C1 segment of cervical spinal cord (tissue), 14 donors: ENCODE measurements at regions not wholly inside any gene's neighbourhood (a gene's known extent, or its start where the extent isn't known, plus 50 kb on each side); places are given as distances from the start of the nearest gene placed in this dataset.
A peak's percentile ranks its signal among the peaks of the same experiment; 100 is the strongest.

Source experiments
- DNase-seq, 14 donors: peaks; one replicate each; lab custom pipeline; 2025; lab: John Stamatoyannopoulos, UW

- DNase-seq, result no peak
These were observed 610.8 kb downstream of the RAB28 start for GRCh38 chr4:12873351-12873750.

GRCh38 chr4:12861422-12861821 is 622.7 kb downstream of the RAB28 start:
- DNase-seq, result no peak

DNA sequence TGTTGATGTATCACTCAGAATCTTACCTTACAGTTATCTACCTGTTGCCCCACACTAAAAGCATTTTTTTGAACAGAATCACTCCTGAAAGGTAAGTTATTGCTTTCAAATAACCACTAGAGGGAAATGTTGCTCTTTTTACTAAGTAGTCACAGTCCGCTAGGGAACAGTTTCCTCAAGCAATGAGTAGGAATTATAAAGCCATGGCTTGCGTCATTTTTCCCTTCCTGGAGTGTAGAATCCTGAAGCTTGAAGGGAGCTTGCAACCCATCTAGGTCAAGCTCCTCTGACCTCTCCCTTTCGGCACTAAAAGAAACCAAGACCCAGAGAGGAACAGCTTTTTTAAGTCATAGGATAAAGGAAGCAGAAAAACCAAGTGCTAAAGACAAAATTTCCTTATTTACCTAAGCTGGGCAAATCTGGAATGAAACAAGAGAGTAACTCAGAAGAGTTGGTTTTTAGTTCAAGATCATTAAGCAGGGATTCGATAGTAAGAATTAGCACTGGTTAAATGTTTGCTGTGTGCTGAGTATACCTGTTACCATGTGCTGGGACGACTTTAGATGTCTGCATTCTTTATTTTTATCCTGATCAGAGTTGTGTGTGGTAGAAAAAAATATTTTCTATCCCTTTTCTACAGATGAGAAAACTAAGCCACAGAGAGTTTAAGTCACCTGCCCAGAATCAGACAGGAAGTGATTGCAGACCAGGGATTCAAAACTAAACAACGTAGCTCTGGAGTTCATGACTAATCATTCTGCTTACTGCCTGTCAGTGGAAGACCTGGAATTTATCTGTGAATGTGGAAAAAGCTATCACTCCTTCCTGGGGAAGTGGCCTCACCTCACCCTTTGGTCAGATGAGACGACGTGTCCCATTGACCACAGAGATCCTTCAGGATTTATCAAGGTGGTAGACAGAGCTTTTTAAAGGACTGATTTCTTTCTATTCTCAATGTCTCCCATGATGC is 631.5 kb downstream of the RAB28 start:
- peak in 1 of 14 donors; percentile 6 for DNase-seq

DNA sequence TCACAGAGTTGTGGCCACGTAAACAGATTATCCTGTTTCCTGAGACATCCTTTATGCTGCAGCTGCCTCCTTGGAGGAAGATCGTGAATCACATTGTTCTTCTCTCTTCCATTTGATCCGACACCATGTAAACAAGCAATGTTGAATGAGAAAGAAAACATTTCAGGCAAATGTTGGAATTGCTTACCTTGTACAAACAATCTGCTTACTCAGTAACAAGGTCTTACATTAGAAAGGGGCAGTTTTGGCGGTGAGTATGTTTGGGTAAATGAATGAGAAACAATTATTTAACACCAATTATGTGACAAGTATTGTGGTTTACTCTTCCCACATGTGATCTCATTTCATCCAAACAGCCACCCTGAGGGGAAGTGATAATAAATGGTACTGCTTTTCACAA is 637.8 kb downstream of the RAB28 start:
- no peak for DNase-seq

DNA sequence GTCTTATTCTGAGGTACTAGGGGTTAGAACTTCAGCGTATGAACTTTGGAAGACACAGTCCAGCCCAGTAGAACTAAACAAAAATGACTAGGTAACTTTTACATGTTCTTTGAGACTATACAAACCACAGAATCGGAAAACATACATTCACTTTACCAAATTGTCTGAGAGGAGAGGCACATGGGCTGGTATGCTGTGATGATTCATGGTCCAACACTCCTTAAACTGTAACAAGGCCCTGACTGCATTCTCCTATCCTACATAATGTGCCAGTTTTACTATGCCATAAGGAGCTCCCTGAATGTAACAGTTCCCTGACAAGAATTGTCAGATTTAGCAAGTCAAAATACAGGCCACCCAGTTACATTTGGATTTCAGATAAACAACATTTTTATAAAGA is 640.0 kb downstream of the RAB28 start:
- no peak for DNase-seq

DNA sequence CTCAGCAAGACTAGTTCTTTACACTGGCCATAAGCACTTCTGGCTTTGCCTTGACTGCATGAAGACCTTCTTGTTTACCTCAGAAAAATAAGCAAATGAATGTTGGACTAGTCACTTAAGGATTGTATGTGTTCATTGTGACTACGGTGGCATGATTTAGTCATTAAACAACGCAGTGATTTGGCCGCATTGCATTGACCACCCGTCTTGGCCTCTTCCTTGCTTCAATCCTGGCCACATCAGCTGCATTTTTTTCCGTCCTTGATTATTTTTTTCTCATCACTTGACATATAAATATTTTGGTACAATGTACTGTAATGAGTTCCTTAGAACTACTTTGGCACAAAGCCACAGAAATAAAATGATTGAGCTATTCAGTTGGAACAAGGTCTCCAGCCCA is 656.2 kb downstream of the RAB28 start:
- DNase-seq, result no peak

- DNase-seq, result no peak
These were observed 692.6 kb downstream of the RAB28 start for GRCh38 chr4:12791536-12791935.

GRCh38 chr4:12787261-12787660 is 696.9 kb downstream of the RAB28 start:
- DNase-seq, result no peak

- DNase-seq, result no peak
These were observed 705.4 kb downstream of the RAB28 start for GRCh38 chr4:12778706-12779105.

DNA sequence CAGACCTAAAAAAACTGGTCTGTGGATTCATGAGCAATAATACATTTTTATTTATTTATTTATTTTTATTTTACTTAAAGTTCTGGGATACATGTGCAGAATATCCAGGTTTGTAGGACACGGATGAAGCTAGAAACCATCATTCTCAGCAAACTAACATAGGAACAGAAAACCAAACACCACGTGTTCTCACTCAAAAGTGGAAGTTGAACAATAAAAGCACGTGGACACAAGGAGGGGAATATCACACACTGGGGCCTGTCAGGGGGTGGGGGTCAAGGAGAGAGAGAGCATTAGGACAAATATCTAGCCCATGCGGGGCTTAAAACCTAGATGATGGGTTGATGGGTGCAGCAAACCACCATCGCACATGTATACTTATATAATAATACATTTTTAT is 705.9 kb downstream of the RAB28 start:
- DNase-seq, result no peak

- no peak for DNase-seq
These were observed 713.8 kb downstream of the RAB28 start for GRCh38 chr4:12770351-12770750.

DNA sequence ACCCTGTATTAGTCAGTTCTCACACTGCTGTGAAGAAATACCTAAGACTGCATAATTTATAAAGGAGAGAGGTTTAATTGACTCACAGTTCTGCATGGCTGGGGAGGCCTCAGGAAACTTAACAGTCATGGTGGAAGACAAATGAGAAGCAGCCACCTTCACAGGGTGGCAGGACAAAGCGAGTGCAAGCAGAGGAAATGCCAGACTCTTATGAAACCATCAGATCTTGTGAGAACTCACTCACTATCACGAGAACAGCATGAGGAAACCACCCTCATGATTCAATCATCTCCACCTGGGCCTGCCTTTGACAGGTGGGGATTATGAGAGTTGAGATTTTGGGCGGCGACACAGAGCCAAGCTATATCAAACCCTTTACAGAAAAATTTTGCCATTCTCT is 722.4 kb downstream of the RAB28 start:
- no peak for DNase-seq

GRCh38 chr4:12747154-12747553 is 737.0 kb downstream of the RAB28 start:
- DNase-seq, result no peak

DNA sequence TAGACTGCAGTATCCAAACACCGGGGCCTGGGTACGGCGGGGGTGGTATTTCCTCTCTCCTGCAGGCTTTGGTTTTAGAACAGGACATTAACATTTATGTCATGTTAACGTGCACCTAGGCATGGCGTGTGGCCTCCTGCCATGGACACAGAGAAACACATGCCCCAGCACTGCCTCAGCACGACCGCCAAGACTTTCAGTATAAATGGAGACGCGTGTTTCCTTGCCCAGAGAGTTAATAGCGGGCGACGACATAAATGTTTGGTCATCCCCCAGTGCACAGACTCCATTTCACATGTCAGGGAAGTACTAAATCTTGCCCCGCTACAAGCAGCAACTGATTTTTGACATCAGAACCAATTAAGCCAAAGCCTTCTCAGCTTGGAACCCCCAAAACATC is 737.9 kb downstream of the RAB28 start:
- no peak for DNase-seq

- no peak for DNase-seq
These were observed 749.6 kb downstream of the RAB28 start for GRCh38 chr4:12734586-12734985.

DNA sequence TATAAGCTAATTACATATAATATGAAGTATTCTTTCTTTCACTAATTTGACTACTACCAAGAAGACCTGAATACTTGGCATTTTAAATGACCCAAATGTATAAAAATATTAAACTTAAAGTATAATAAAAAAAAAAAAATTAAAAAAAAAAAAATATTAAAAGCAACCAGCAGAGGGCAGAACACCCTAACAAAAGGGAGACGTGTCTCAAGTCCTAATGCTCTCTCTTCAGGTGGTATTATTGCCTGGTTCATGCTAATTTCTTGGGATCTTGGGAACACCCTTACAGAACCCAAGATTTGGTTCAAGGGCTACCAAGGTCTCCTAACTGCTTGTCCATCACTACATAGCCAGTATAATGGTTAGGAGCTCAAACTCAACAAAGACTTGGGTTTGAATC is 754.8 kb downstream of the RAB28 start:
- no peak for DNase-seq

GRCh38 chr4:12724510-12724909 is 759.6 kb downstream of the RAB28 start:
- no peak for DNase-seq

DNA sequence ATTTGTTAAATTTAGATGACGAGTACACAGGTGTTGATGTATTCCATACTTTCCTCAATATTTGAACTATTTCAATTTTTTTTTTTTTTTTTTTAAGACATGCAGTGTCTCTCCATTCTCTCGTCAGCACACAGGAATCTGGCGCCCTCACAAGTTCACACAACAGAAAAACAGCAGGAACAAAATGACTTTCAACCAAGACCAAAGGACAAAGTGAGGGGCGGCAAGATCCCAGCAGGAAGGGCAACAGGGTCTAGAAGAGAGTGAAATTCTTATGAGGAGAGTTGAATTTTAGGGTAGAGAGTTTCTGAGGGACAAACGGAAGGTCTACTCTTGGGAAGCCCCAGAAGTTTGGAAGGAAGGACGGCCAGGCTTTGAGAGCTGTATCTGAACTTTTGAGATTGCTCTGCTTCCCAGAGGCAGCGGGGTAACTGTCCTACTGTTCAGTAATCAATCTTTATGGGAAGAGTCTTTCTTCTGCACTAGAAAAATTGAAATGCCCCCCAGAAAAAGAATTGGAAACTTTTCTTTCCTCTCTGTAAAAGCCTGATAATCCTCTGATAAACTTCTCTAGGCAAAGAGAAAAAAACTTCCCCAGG is 760.2 kb downstream of the RAB28 start:
- DNase-seq, result no peak

GRCh38 chr4:12716896-12717295 is 767.2 kb downstream of the RAB28 start:
- DNase-seq, result no peak

- no peak for DNase-seq
These were observed 771.3 kb downstream of the RAB28 start for GRCh38 chr4:12712648-12713339.

DNA sequence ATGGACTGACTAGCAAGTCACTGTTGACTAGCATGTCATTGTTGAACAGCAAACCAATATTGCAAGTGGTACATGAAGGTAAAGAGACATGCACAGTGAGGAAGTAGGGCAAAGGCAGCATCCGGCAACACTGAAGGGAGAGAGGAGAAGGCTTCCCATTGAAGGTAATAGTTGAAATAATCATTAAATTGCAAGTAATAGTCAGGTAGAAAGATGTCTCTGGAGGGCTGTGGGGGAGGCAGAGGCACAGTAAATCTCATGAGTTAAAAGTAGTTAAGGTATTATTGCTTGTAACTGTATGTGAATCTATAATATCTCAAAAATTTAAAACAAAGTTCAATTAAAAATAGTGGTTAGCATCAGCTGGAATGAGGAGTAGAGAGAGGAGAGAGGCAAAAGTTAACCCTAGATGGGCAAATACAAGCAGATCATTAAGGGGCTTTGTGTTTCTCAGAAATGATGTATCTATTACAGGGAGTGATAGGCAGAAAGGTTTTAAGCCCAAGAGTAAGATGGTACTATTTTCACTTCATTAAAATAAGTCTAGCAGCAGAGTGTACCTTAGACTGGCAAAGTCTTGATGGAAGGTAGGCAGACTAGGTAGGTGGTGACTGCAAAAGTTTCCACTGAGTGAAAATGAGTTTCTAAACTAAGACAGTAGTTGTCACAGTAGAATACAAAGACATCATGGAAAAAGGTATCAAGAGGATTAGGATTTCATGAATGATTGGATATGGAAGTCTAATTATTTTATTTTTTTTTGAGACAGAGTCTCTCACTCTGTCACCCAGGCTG is 776.6 kb downstream of the RAB28 start:
- no peak for DNase-seq

- no peak for DNase-seq
These were observed 781.1 kb downstream of the RAB28 start for GRCh38 chr4:12703036-12703435.
